HUES6 (cell line): ENCODE measurements at regions not wholly inside any gene's neighbourhood (a gene's known extent, or its start where the extent isn't known, plus 50 kb on each side); places are given as distances from the start of the nearest gene placed in this dataset.

Experiments
- H3K27ac ChIP-seq: 2 replicates; pipeline ENCODE4 v1.7.0; 2013; ENCODE audit warnings: low read depth, mild to moderate bottlenecking, low read length, inconsistent platforms
- H3K27me3 ChIP-seq: 2 replicates; pipeline ENCODE4 v1.6.1; 2013; ENCODE audit warnings: low read length; ENCODE audit not compliant: control insufficient read depth, insufficient read depth
- H3K36me3 ChIP-seq: 2 replicates; pipeline ENCODE4 v1.6.1; 2013; ENCODE audit warnings: low read length; ENCODE audit not compliant: control insufficient read depth, insufficient read depth
- H3K4me1 ChIP-seq: 2 replicates; pipeline ENCODE4 v1.6.1; 2013; ENCODE audit warnings: low read length; ENCODE audit not compliant: control insufficient read depth, insufficient read depth
- H3K4me3 ChIP-seq: 2 replicates; pipeline ENCODE4 v1.5.1; 2013; ENCODE audit warnings: low read depth, low read length
- H3K9ac ChIP-seq: one replicate; pipeline ENCODE4 v1.6.1; 2013; ENCODE audit warnings: mild to moderate bottlenecking, low read length
- H3K9me3 ChIP-seq: 2 replicates; pipeline ENCODE4 v1.6.1; 2013; ENCODE audit warnings: low read depth, low read length; ENCODE audit not compliant: control insufficient read depth, insufficient read depth

- Histone ChIP-seq H3K9me3 (no peaks in the 10 kb centered on the region), H3K4me1 (no peaks in the 10 kb centered on the region), H3K27ac (no peak overlapping the region), H3K36me3 (no peaks in the 10 kb centered on the region), H3K4me3 (no peak overlapping the region), H3K9ac (no peak overlapping the region), H3K27me3 (no peaks in the 10 kb centered on the region)
Measured at GRCh38 chr1:221557013-221557412, 184.9 kb downstream of the DUSP10 start.

DNA sequence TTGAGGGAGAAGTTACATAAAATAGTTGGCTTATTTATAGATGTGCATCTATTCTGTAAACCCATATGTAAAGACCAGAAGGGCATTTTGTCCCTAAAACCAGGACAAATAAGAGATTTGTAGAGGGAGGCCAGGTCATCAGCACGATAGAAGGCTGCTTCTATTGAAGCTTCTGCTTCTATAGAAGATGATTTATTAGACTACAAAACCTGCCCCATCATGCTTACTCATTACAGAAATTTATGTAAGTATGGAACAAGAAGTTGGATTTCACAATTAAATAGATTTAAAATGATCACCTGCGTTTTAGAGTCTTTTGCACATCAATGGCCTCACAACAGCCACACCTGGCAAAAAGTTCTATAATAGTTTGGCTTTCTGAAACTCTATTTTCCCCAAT, 183.5 kb downstream of the DUSP10 start:
- no peak overlapping the region for H3K27ac ChIP-seq
- H3K9ac ChIP-seq: no peak overlapping the region
- H3K27me3 ChIP-seq: no peaks in the 10 kb centered on the region
- H3K4me1 ChIP-seq: no peaks in the 10 kb centered on the region
- H3K9me3 ChIP-seq: no peaks in the 10 kb centered on the region
- H3K36me3 ChIP-seq: no peaks in the 10 kb centered on the region
- H3K4me3 ChIP-seq: no peak overlapping the region

- Histone ChIP-seq H3K36me3 (no peaks in the 10 kb centered on the region), H3K27me3 (no peaks in the 10 kb centered on the region), H3K4me3 (no peak overlapping the region), H3K9ac (no peak overlapping the region), H3K4me1 (no peaks in the 10 kb centered on the region), H3K9me3 (no peaks in the 10 kb centered on the region), H3K27ac (no peak overlapping the region)
Measured at GRCh38 chr1:221559911-221560310, 182.0 kb downstream of the DUSP10 start.

DNA sequence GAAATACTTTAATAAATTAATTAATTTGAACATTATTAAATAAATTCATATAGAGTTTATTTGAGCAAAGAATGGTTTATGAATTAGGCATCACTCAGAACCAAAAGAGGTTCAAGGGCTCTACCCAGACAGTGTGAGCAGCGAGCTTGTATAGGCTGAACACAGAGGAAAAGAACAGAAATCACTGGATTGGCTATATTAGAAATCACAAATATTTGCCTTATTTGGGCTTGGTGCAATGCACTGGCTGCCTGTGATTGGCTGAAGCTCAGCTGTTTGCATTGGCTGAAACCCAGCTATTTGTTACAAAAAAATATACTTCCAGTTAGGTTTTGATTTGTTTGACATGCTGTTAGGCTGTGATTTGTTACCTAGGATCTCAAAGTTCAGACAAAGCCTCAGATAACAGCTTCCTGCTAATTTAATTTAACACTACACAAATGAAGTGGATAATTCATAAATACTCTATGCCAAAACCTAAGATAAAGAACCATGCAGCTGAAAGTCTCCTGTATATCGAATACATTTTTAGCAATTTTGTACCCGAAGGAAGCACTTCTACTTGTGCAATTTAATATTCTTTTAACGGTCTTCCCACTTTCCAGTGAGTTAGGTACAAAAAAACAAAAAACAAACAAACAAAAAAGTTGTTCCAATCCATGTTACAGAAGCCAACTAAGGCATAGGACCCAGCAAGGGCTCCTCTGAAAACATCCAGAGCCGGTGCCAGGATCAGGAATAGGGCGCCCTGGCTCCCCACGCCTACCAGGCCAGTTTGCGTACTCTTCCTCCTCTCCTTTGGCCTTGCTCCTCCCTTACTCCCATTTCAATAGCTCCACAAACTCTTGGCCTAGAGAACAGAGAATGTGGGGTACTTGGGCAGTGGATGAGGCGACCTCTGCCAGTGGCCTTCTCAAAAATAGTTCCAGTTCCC, 179.1 kb downstream of the DUSP10 start:
- H3K9ac ChIP-seq: no peak overlapping the region
- H3K36me3 ChIP-seq: no peaks in the 10 kb centered on the region
- peaks cover 4% of the 10 kb centered on the region for H3K4me1 ChIP-seq
- no peak overlapping the region for H3K4me3 ChIP-seq
- no peak overlapping the region for H3K27ac ChIP-seq
- no peaks in the 10 kb centered on the region for H3K9me3 ChIP-seq
- H3K27me3 ChIP-seq: no peaks in the 10 kb centered on the region

DNA sequence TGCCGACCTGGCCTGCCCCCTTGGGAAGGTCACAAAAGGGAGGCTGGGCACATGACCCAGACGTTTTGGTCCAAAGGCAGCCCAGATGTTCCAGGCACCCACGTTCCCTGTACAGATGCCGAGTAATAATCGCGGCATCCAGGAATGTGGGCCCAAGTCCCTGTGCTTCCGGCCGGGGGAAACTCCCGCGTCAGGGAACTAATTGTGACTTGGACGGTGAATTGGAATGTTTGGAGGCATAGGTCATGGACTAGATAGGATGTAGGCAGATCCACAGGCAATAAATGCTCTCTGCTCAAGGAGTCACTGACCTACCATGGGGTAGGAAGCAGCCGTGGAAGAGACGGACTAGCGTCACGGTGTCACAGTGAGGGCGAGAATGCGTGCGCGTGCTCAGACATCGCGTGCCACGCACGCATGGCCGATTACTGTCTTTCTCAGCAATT, 178.4 kb downstream of the DUSP10 start:
- H3K4me3 ChIP-seq: no peak overlapping the region
- H3K36me3 ChIP-seq: no peaks in the 10 kb centered on the region
- no peak overlapping the region for H3K9ac ChIP-seq
- H3K9me3 ChIP-seq: no peaks in the 10 kb centered on the region
- H3K27me3 ChIP-seq: no peaks in the 10 kb centered on the region
- no peak overlapping the region for H3K27ac ChIP-seq
- H3K4me1 ChIP-seq: peaks cover 4% of the 10 kb centered on the region

DNA sequence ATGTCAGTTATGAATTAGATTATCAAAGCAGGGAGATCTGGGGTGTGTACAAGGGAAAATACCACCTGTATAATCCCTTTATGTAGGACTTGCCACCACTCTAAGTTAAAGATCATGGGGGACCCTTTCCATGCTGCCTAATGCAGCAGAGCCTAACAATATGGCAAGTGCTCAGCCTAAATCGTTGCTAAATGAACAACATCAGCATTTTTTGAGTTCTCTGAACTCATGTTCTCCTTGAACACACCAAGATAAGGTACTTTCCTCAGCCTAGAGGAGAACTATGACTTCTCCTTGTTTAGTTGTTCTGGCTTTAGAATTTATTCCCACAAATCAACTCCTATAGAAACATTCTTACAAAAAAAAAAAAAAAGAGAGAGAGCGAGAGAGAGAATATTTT, 177.0 kb downstream of the DUSP10 start:
- Histone ChIP-seq H3K4me1 (peaks cover 4% of the 10 kb centered on the region), H3K9ac (no peak overlapping the region), H3K9me3 (no peaks in the 10 kb centered on the region), H3K4me3 (no peak overlapping the region), H3K27ac (no peak overlapping the region), H3K27me3 (no peaks in the 10 kb centered on the region), H3K36me3 (no peaks in the 10 kb centered on the region)

- H3K4me3 ChIP-seq: no peak overlapping the region
- no peaks in the 10 kb centered on the region for H3K9me3 ChIP-seq
- H3K27ac ChIP-seq: no peak overlapping the region
- H3K27me3 ChIP-seq: no peaks in the 10 kb centered on the region
- H3K4me1 ChIP-seq: peaks cover 4% of the 10 kb centered on the region
- H3K9ac ChIP-seq: no peak overlapping the region
- no peaks in the 10 kb centered on the region for H3K36me3 ChIP-seq
Measured at GRCh38 chr1:221565711-221566110, 176.2 kb downstream of the DUSP10 start.

DNA sequence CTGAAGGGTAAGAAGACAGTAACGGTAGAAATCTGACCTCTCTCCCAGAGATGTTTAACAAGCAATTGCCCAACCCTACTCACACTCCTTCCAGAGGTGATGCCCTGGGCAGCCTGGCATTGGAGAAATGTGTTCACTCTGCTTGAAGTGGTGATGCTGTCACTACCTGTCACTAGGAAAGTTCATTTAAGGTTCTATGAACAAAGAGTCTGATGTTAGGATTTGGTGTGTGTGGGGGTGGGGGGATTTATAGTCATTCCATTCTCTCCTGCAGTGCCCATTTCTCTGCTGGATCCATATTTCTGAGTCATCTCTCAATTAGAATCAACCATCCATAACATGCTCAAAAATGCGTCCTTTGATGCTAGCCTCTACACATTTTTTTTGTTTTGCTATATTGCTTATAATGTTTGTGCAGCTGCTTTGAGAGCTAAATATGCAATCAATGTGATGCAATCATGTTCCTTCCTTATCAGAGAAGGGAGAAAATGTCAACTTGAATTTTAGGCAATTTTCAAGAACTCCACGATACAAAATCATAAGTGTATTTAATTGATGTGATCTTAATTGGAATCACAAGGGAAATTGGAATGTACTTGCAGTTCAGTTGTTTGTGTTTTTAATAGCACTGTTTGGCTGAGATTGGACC, 173.9 kb downstream of the DUSP10 start:
- no peak overlapping the region for H3K9ac ChIP-seq
- no peaks in the 10 kb centered on the region for H3K36me3 ChIP-seq
- H3K4me1 ChIP-seq: peaks cover 4% of the 10 kb centered on the region
- H3K9me3 ChIP-seq: no peaks in the 10 kb centered on the region
- H3K27ac ChIP-seq: no peak overlapping the region
- H3K4me3 ChIP-seq: no peak overlapping the region
- no peaks in the 10 kb centered on the region for H3K27me3 ChIP-seq

DNA sequence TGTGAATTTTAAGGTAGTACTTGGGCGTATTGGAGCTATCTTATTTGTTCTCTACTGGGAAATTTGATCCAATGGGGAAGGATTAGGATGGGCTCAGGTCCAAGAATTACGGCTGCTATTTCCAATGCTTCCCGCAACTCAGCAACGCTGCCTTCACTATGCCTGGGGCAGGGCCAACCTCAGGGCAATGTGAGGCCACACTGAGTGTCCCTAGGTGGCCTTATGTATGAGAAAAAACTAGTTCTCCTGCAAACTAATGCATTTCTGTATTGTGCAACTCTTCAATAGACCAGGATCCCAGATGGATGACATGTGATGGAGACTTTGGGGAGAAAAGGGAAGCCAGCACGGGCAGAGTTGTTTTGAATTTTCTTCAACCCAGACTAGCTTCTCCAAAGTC, 168.1 kb downstream of the DUSP10 start:
- Histone ChIP-seq H3K36me3 (no peaks in the 10 kb centered on the region), H3K27ac (no peak overlapping the region), H3K9me3 (no peaks in the 10 kb centered on the region), H3K9ac (no peak overlapping the region), H3K27me3 (no peaks in the 10 kb centered on the region), H3K4me1 (no peaks in the 10 kb centered on the region; the same call in 1 of the 2 replicates), H3K4me3 (no peak overlapping the region)

- Histone ChIP-seq H3K9me3 (no peaks in the 10 kb centered on the region), H3K4me1 (no peaks in the 10 kb centered on the region; the same call in 1 of the 2 replicates), H3K27me3 (no peaks in the 10 kb centered on the region), H3K36me3 (no peaks in the 10 kb centered on the region), H3K4me3 (no peak overlapping the region), H3K9ac (no peak overlapping the region), H3K27ac (no peak overlapping the region)
Measured at GRCh38 chr1:221574529-221574928, 167.4 kb downstream of the DUSP10 start.

GRCh38 chr1:221575605-221576004, 166.3 kb downstream of the DUSP10 start:
- H3K9ac ChIP-seq: no peak overlapping the region
- H3K27me3 ChIP-seq: no peaks in the 10 kb centered on the region
- no peak overlapping the region for H3K4me3 ChIP-seq
- H3K36me3 ChIP-seq: no peaks in the 10 kb centered on the region
- no peaks in the 10 kb centered on the region for H3K9me3 ChIP-seq
- no peak overlapping the region for H3K27ac ChIP-seq
- no peaks in the 10 kb centered on the region; the same call in 1 of the 2 replicates for H3K4me1 ChIP-seq
